Mesendoderm (in vitro differentiated cells): ENCODE measurements at regions not wholly inside any gene's neighbourhood (a gene's known extent, or its start where the extent isn't known, plus 50 kb on each side); places are given as distances from the start of the nearest gene placed in this dataset.

Experiments used
- DNase-seq: peaks from one replicate; pipeline ENCODE4 v3.0.0; 2013
- H2AK5ac ChIP-seq: 2 replicates; pipeline ENCODE4 v1.6.1; 2013; ENCODE audit warnings: low read length, inconsistent platforms
- H2BK120ac ChIP-seq: 2 replicates; pipeline ENCODE4 v1.6.1; 2013; ENCODE audit warnings: low read depth, mild to moderate bottlenecking, low read length, moderate library complexity, mixed read lengths
- H2BK15ac ChIP-seq: replicated peaks from 2 replicates; pipeline ENCODE4 v1.6.1; 2013; ENCODE audit warnings: low read depth, mild to moderate bottlenecking, moderate library complexity
- H2BK5ac ChIP-seq: 2 replicates; pipeline ENCODE4 v1.6.1; 2013; ENCODE audit warnings: low read length, inconsistent platforms
- H3K18ac ChIP-seq: 2 replicates; pipeline ENCODE4 v1.6.1; 2013; ENCODE audit warnings: mild to moderate bottlenecking, low read length, mixed read lengths
- H3K23ac ChIP-seq: one replicate; pipeline ENCODE4 v1.6.1; 2013; ENCODE audit warnings: low read length
- H3K27ac ChIP-seq: 2 replicates; pipeline ENCODE4 v1.5.1; 2013; ENCODE audit warnings: low read depth, mild to moderate bottlenecking, inconsistent platforms, low read length, moderate library complexity
- H3K27me3 ChIP-seq: 2 replicates; pipeline ENCODE4 v1.6.1; 2013; ENCODE audit warnings: low read length, control low read depth, mild to moderate bottlenecking, inconsistent platforms; ENCODE audit not compliant: insufficient read depth, poor library complexity
- H3K36me3 ChIP-seq: 2 replicates; pipeline ENCODE4 v1.6.1; 2013; ENCODE audit warnings: low read length, inconsistent platforms; ENCODE audit not compliant: control insufficient read depth, insufficient read depth
- H3K4ac ChIP-seq: one replicate; pipeline ENCODE4 v1.6.1; 2013; ENCODE audit warnings: low read depth, mild to moderate bottlenecking, low read length, moderate library complexity
- H3K4me1 ChIP-seq: 2 replicates; pipeline ENCODE4 v1.6.1; 2013; ENCODE audit warnings: low read depth, low read length, inconsistent platforms; ENCODE audit not compliant: control insufficient read depth
- H3K4me2 ChIP-seq: 2 replicates; pipeline ENCODE4 v1.6.1; 2013; ENCODE audit warnings: low read length
- H3K4me3 ChIP-seq: 2 replicates; pipeline ENCODE4 v1.5.1; 2013; ENCODE audit warnings: mild to moderate bottlenecking, low read length
- H3K56ac ChIP-seq: one replicate; pipeline ENCODE4 v1.6.1; 2013; ENCODE audit warnings: low read length
- H3K79me1 ChIP-seq: 2 replicates; pipeline ENCODE4 v1.6.1; 2013; ENCODE audit warnings: low read length, inconsistent platforms
- H3K79me2 ChIP-seq: 2 replicates; pipeline ENCODE4 v1.6.1; 2013; ENCODE audit warnings: mild to moderate bottlenecking, low read length; ENCODE audit not compliant: control insufficient read depth, insufficient read depth
- H3K9ac ChIP-seq: 2 replicates; pipeline ENCODE4 v1.6.1; 2013; ENCODE audit warnings: low read length, inconsistent platforms
- H4K5ac ChIP-seq: one replicate; pipeline ENCODE4 v1.6.1; 2013; ENCODE audit warnings: low read length
- H4K8ac ChIP-seq: one replicate; pipeline ENCODE4 v1.6.1; 2013; ENCODE audit warnings: low read depth, mild to moderate bottlenecking, control low read depth, low read length, moderate library complexity
- WGBS: extraction: QIAGEN DNeasy Blood & Tissue Kit; methylation state at CpG from one replicate; pipeline ENCODE4 v1.1.7; 2013; ENCODE audit warnings: low lambda C conversion rate, missing lambda C conversion rate; ENCODE audit not compliant: insufficient coverage; ENCODE audit errors: extremely low coverage; 5-methylcytosine and 5-hydroxymethylcytosine counted together

GRCh38 chr18:44597797-44598196, 82.9 kb upstream of the SETBP1 start:
- no peak overlapping the region for H4K8ac ChIP-seq
- H4K5ac ChIP-seq: no peak overlapping the region
- no peak overlapping the region for H3K4ac ChIP-seq
- H3K79me1 ChIP-seq: no peaks in the 10 kb centered on the region
- H2BK5ac ChIP-seq: no peak overlapping the region
- H3K4me2 ChIP-seq: no peak overlapping the region
- H3K9ac ChIP-seq: no peak overlapping the region
- no peak for DNase-seq
- no CpG with 5 or more reads among the region's 3 CpGs for WGBS
- no peak overlapping the region for H2BK120ac ChIP-seq
- H3K36me3 ChIP-seq: no peaks in the 10 kb centered on the region
- no peak overlapping the region for H3K56ac ChIP-seq
- H3K27ac ChIP-seq: no peak overlapping the region
- no peak overlapping the region for H3K4me3 ChIP-seq
- H2BK15ac ChIP-seq: no peak overlapping the region
- H3K27me3 ChIP-seq: no peaks in the 10 kb centered on the region
- no peak overlapping the region for H3K23ac ChIP-seq
- peak overlapping the region; percentile 75 for H3K18ac ChIP-seq
- no peak overlapping the region for H2AK5ac ChIP-seq
- no peaks in the 10 kb centered on the region for H3K79me2 ChIP-seq
- no peaks in the 10 kb centered on the region for H3K4me1 ChIP-seq

GRCh38 chr18:44598514-44598913, 82.2 kb upstream of the SETBP1 start:
- H3K79me1 ChIP-seq: no peaks in the 10 kb centered on the region
- no peaks in the 10 kb centered on the region for H3K4me1 ChIP-seq
- no CpG with 5 or more reads among the region's 4 CpGs for WGBS
- no peak overlapping the region for H3K9ac ChIP-seq
- no peak overlapping the region for H3K56ac ChIP-seq
- no peak for DNase-seq
- H2BK120ac ChIP-seq: no peak overlapping the region
- no peak overlapping the region for H3K4me2 ChIP-seq
- no peak overlapping the region for H2BK5ac ChIP-seq
- no peak overlapping the region for H2AK5ac ChIP-seq
- H3K27ac ChIP-seq: no peak overlapping the region
- no peak overlapping the region for H4K8ac ChIP-seq
- H3K79me2 ChIP-seq: no peaks in the 10 kb centered on the region
- no peak overlapping the region for H3K4ac ChIP-seq
- no peak overlapping the region for H4K5ac ChIP-seq
- no peaks in the 10 kb centered on the region for H3K27me3 ChIP-seq
- no peaks in the 10 kb centered on the region for H3K36me3 ChIP-seq
- no peak overlapping the region for H3K23ac ChIP-seq
- no peak overlapping the region for H3K18ac ChIP-seq
- H2BK15ac ChIP-seq: no peak overlapping the region
- H3K4me3 ChIP-seq: no peak overlapping the region

DNA sequence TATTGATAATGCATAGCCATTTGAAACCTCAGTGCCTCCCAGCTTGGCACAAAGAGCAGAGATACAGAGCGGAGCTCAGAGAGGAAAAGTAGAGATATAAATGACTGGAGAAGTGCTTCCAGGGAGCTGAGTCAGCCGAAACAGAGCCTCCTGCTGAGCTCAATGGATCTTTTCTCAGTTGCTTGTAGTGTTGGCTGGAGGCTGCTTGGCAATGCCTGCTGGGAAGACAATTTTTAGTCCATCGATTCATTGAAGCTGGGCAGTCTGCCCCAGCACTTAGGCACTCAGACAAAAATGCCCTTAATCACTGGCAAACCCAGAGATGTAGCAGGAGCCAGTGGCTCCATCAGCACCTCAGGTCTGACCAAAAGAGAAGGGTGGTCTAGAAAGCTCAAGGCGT, 81.3 kb upstream of the SETBP1 start:
- WGBS: no CpG with 5 or more reads among the region's 4 CpGs
- Histone ChIP-seq H4K5ac (no peak overlapping the region), H3K4ac (no peak overlapping the region), H3K23ac (no peak overlapping the region), H2BK120ac (no peak overlapping the region), H3K79me1 (no peaks in the 10 kb centered on the region), H2BK15ac (no peak overlapping the region), H3K56ac (no peak overlapping the region), H3K27ac (no peak overlapping the region), H3K27me3 (no peaks in the 10 kb centered on the region), H3K36me3 (no peaks in the 10 kb centered on the region), H3K9ac (no peak overlapping the region), H3K79me2 (no peaks in the 10 kb centered on the region), H3K4me3 (no peak overlapping the region), H2BK5ac (no peak overlapping the region), H3K4me1 (no peaks in the 10 kb centered on the region), H2AK5ac (no peak overlapping the region), H4K8ac (no peak overlapping the region), H3K4me2 (no peak overlapping the region), H3K18ac (no peak overlapping the region)
- peak; percentile 23 for DNase-seq

DNA sequence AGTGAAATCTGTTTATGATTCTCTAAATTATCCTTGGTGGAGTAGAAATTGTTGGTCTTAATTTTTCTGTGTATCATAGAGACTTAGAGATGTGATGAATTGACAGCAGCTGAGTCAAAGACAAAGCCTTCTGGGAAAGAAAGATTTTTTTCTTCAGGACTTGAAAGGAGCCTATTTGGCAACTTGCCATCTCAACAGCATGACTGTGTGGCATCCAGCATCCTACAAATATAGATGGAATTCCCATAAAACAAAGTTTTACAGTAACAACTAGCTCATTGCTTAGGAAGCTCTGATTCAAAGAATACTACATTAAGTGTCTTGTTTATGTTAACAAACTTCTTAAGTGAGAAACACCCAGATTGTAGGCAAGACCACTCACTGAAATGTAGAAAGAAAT, 79.2 kb upstream of the SETBP1 start:
- H3K36me3 ChIP-seq: no peaks in the 10 kb centered on the region
- no peak overlapping the region for H2BK5ac ChIP-seq
- DNase-seq: no peak
- no peak overlapping the region for H2BK15ac ChIP-seq
- H3K4me3 ChIP-seq: no peak overlapping the region
- H3K56ac ChIP-seq: no peak overlapping the region
- no peak overlapping the region for H3K23ac ChIP-seq
- no peaks in the 10 kb centered on the region for H3K79me2 ChIP-seq
- no peaks in the 10 kb centered on the region for H3K4me1 ChIP-seq
- no peak overlapping the region for H2BK120ac ChIP-seq
- no peak overlapping the region for H3K18ac ChIP-seq
- no peak overlapping the region for H3K9ac ChIP-seq
- H3K4me2 ChIP-seq: no peak overlapping the region
- H4K8ac ChIP-seq: no peak overlapping the region
- H3K79me1 ChIP-seq: no peaks in the 10 kb centered on the region
- no peak overlapping the region for H3K27ac ChIP-seq
- H4K5ac ChIP-seq: no peak overlapping the region
- H3K27me3 ChIP-seq: no peaks in the 10 kb centered on the region
- H2AK5ac ChIP-seq: no peak overlapping the region
- no peak overlapping the region for H3K4ac ChIP-seq

GRCh38 chr18:44602380-44602779, 78.3 kb upstream of the SETBP1 start:
- Histone ChIP-seq H3K9ac (no peak overlapping the region), H3K4me3 (no peak overlapping the region), H3K79me1 (no peaks in the 10 kb centered on the region), H3K4me1 (no peaks in the 10 kb centered on the region), H3K4me2 (no peak overlapping the region), H3K27me3 (no peaks in the 10 kb centered on the region), H3K4ac (no peak overlapping the region), H4K5ac (no peak overlapping the region), H3K18ac (no peak overlapping the region), H2AK5ac (no peak overlapping the region), H3K56ac (no peak overlapping the region), H2BK120ac (no peak overlapping the region), H3K27ac (no peak overlapping the region), H2BK5ac (no peak overlapping the region), H3K36me3 (no peaks in the 10 kb centered on the region), H2BK15ac (no peak overlapping the region), H3K79me2 (no peaks in the 10 kb centered on the region), H3K23ac (no peak overlapping the region), H4K8ac (peak overlapping the region; percentile 56)
- no CpG with 5 or more reads among the region's 2 CpGs for WGBS
- DNase-seq: no peak

DNA sequence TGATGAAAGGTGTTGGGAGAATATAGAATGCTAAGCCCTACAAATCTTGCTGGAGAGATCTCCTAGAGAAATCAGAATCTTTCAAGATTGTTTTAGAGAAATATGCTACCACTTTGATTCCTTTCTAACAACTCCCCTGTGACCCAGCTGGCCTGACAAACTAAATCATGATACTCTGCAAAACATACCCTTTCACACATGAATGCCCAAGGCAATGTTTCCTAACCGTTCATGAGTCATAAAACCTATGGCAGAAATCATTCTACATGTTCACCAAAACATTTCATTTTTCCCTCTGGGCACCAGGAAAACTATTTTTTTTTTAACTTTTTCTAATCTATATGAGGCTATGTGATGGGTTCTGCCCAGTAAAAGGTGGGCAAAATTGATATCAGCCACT, 77.8 kb upstream of the SETBP1 start:
- Histone ChIP-seq H3K27me3 (no peaks in the 10 kb centered on the region), H2BK120ac (no peak overlapping the region), H3K18ac (no peak overlapping the region), H2BK5ac (no peak overlapping the region), H3K36me3 (no peaks in the 10 kb centered on the region), H3K4ac (no peak overlapping the region), H3K4me3 (no peak overlapping the region), H3K79me2 (no peaks in the 10 kb centered on the region), H4K8ac (no peak overlapping the region), H3K4me2 (no peak overlapping the region), H4K5ac (no peak overlapping the region), H3K79me1 (no peaks in the 10 kb centered on the region), H3K4me1 (no peaks in the 10 kb centered on the region), H3K23ac (no peak overlapping the region), H3K9ac (no peak overlapping the region), H2BK15ac (no peak overlapping the region), H3K56ac (no peak overlapping the region), H3K27ac (no peak overlapping the region), H2AK5ac (no peak overlapping the region)
- no CpG with 5 or more reads among the region's 1 CpG for WGBS
- DNase-seq: no peak
